ENCODE measurements at regions not wholly inside any gene's neighbourhood (a gene's known extent, or its start where the extent isn't known, plus 50 kb on each side); places are given as distances from the start of the nearest gene placed in this dataset.
"Not testable (repeated sequence)": the region's sequence is repeated elsewhere in the genome, so short reads cannot be mapped to it uniquely, and the experiment has no call there.

GRCh38 chr10:27312854-27313253 lies 72.3 kb upstream of the ACBD5 start:
- no peak overlapping the region for H3K4me3 ChIP-seq
- H3K9me3 ChIP-seq: no peaks in the 10 kb centered on the region
- FAIRE-seq: no peak
- 72 to 81% methylated on average over 4 of the region's 4 CpGs for WGBS, 2 donors
- H3K27me3 ChIP-seq: no peaks in the 10 kb centered on the region
- H3K36me3 ChIP-seq: no peaks in the 10 kb centered on the region
- intact Hi-C loops (cut with DNase I): no loop called here
- no peaks in the 10 kb centered on the region for H3K4me1 ChIP-seq
- no peak overlapping the region for H3K27ac ChIP-seq
- DNase-seq: no peak
- TF ChIP-seq CTCF (IDR thresholded peaks at IDR 0.05): no peak
- ATAC-seq: no peak

GRCh38 chr10:27311809-27312208 lies 71.2 kb upstream of the ACBD5 start:
- H3K4me3 ChIP-seq; H3K36me3 ChIP-seq; FAIRE-seq; H3K27ac ChIP-seq; H3K4me1 ChIP-seq; ATAC-seq; intact Hi-C loops (cut with DNase I); DNase-seq; H3K9me3 ChIP-seq; H3K27me3 ChIP-seq: not testable (repeated sequence)
- 92 to 96% methylated on average over 20 of the region's 20 CpGs for WGBS, 2 donors

GRCh38 chr10:27298522-27298850 lies 57.9 kb upstream of the ACBD5 start:
- not testable (repeated sequence) for H3K27me3 ChIP-seq
- peak in 1 of 6 donors; percentile 20 for DNase-seq
- ATAC-seq: peak in 2 of 4 donors; percentile 60 to 68

GRCh38 chr10:27297844-27298521 lies 57.4 kb upstream of the ACBD5 start:
- 54 to 71% methylated on average over 6 of the region's 6 CpGs for WGBS, 2 donors
- Histone ChIP-seq H3K4me3 (no peak overlapping the region), H3K9me3 (no peaks in the 10 kb centered on the region), H3K27me3 (no peaks in the 10 kb centered on the region), H3K36me3 (no peaks in the 10 kb centered on the region), H3K4me1 (no peaks in the 10 kb centered on the region), H3K27ac (no peak overlapping the region)
- no peak for TF ChIP-seq CTCF (IDR thresholded peaks at IDR 0.05)
- ATAC-seq (peak in 1 of 4 donors; percentile 47), FAIRE-seq (no peak), DNase-seq (no peak)
- intact Hi-C loops (cut with DNase I): no loop called here

More at GRCh38 chr10:27298522-27298850, 57.9 kb upstream of the ACBD5 start:
- H3K4me3 ChIP-seq; H3K27ac ChIP-seq; H3K4me1 ChIP-seq; intact Hi-C loops (cut with DNase I); H3K9me3 ChIP-seq; FAIRE-seq; H3K36me3 ChIP-seq: not testable (repeated sequence)
- WGBS, 2 donors: 54 to 66% methylated on average over 4 of the region's 4 CpGs

- H3K9me3 ChIP-seq; H3K27ac ChIP-seq; H3K4me3 ChIP-seq; FAIRE-seq; H3K27me3 ChIP-seq; ATAC-seq; H3K4me1 ChIP-seq; intact Hi-C loops (cut with DNase I); H3K36me3 ChIP-seq: not testable (repeated sequence)
- peak in 1 of 6 donors; percentile 62 for DNase-seq
- 86% methylated on average over 26 of the region's 26 CpGs; no CpG with 5 or more reads in 1 of the 2 donors for WGBS, 2 donors
Observed at GRCh38 chr10:27296285-27296684, 55.7 kb upstream of the ACBD5 start.

- H3K9me3 ChIP-seq; H3K27me3 ChIP-seq; H3K4me3 ChIP-seq; intact Hi-C loops (cut with DNase I); FAIRE-seq; H3K27ac ChIP-seq; H3K4me1 ChIP-seq; ATAC-seq; DNase-seq; H3K36me3 ChIP-seq: not testable (repeated sequence)
- 60 to 67% methylated on average over 5 of the region's 5 CpGs for WGBS, 2 donors
Observed at GRCh38 chr10:27291253-27291895, 50.8 kb upstream of the ACBD5 start.

All from pancreas (tissue), 10 donors.